B cell (primary cell): ENCODE measurements at regions not wholly inside any gene's neighbourhood (a gene's known extent, or its start where the extent isn't known, plus 50 kb on each side); places are given as distances from the start of the nearest gene placed in this dataset.

Experiments
- EZH2 ChIP-seq: IDR thresholded peaks from 2 replicates; pipeline ENCODE4 v1.6.1; 2012; ENCODE audit warnings: borderline replicate concordance, low read depth, mild to moderate bottlenecking, moderate library complexity, low read length; ENCODE audit not compliant: insufficient read depth, poor library complexity, severe bottlenecking
- TF ChIP-seq, protein P1 (sequence below): fragments of 200-600 bp; IDR thresholded peaks from one replicate; pipeline ENCODE4 v1.8.0; 2022; ENCODE audit warnings: antibody characterized with exemption, mild to moderate bottlenecking

DNA sequence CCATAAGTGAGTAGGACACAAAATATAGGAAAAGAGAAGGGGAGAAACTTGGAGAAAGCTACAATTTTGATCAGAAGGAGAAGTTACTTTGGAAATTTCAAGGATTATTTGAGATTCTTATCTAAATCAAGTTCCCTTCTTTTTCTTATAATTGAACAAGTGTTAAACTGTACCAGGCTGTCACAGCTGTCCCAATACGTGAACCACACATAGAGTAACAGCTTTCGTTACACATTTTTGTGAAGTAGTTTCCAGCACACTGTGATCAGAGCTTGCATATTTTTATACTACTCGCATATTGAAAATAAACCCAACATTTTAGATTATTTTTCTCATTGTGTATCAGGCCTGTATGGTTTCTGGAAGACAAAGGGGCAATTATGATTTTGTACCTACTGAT, 412.8 kb upstream of the PSMD7 start:
- TF ChIP-seq, protein P1, sequence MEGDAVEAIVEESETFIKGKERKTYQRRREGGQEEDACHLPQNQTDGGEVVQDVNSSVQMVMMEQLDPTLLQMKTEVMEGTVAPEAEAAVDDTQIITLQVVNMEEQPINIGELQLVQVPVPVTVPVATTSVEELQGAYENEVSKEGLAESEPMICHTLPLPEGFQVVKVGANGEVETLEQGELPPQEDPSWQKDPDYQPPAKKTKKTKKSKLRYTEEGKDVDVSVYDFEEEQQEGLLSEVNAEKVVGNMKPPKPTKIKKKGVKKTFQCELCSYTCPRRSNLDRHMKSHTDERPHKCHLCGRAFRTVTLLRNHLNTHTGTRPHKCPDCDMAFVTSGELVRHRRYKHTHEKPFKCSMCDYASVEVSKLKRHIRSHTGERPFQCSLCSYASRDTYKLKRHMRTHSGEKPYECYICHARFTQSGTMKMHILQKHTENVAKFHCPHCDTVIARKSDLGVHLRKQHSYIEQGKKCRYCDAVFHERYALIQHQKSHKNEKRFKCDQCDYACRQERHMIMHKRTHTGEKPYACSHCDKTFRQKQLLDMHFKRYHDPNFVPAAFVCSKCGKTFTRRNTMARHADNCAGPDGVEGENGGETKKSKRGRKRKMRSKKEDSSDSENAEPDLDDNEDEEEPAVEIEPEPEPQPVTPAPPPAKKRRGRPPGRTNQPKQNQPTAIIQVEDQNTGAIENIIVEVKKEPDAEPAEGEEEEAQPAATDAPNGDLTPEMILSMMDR: no peak
- no peak for TF ChIP-seq EZH2
